Right atrium auricular region (tissue), 2 donors: ENCODE measurements at regions not wholly inside any gene's neighbourhood (a gene's known extent, or its start where the extent isn't known, plus 50 kb on each side); places are given as distances from the start of the nearest gene placed in this dataset.
"Not testable (repeated sequence)": the region's sequence is repeated elsewhere in the genome, so short reads cannot be mapped to it uniquely, and the experiment has no call there.

Source experiments
- DNase-seq: peaks from one replicate; pipeline ENCODE4 v3.0.0-alpha.2; 2019; ENCODE audit warnings: low spot score
- H3K27ac ChIP-seq, 2 donors: fragments of 200-600 bp; sonication (generic); 1 replicate in 1 of 2; 2 replicates in 1 of 2; pipeline ENCODE4 v1.5.1; 2016 to 2019
- H3K27me3 ChIP-seq, 2 donors: fragments of 200-600 bp; sonication (generic); one replicate each; pipeline versions ENCODE4 v1.5.1 to v1.6.0; 2017 to 2019
- H3K36me3 ChIP-seq: fragments of 200-600 bp; sonication (generic); one replicate; pipeline ENCODE4 v1.5.1; 2016
- H3K4me1 ChIP-seq, 2 donors: fragments of 200-600 bp; sonication (generic); one replicate each; pipeline versions ENCODE4 v1.5.1 to v1.6.0; 2017 to 2019
- H3K4me3 ChIP-seq, 2 donors: fragments of 200-600 bp; sonication (generic); 1 replicate in 1 of 2; 2 replicates in 1 of 2; pipeline ENCODE4 v1.5.1; 2017 to 2019; ENCODE audit warnings: mild to moderate bottlenecking in 1 of 2, moderate library complexity in 1 of 2
- H3K9me3 ChIP-seq, 2 donors: fragments of 200-600 bp; sonication (generic); one replicate each; pipeline ENCODE4 v1.5.1; 2019
- CTCF ChIP-seq, 2 donors: fragments of 200-600 bp; sonication (generic); IDR thresholded peaks; one replicate each; pipeline ENCODE4 v1.5.1; 2019; ENCODE audit warnings: antibody characterized with exemption in 2 of 2

GRCh38 chr5:152470167-152470566 is 65.1 kb upstream of the NMUR2 start:
- Histone ChIP-seq H3K27ac (no peak overlapping the region), H3K9me3 (no peaks in the 10 kb centered on the region), H3K27me3 (no peaks in the 10 kb centered on the region), H3K36me3 (no peaks in the 10 kb centered on the region), H3K4me3 (no peak overlapping the region), H3K4me1 (no peaks in the 10 kb centered on the region)
- no peak for TF ChIP-seq CTCF (IDR thresholded peaks at IDR 0.05)
- no peak for DNase-seq

GRCh38 chr5:152472083-152472482 is 67.0 kb upstream of the NMUR2 start:
- no peaks in the 10 kb centered on the region for H3K9me3 ChIP-seq
- no peaks in the 10 kb centered on the region for H3K36me3 ChIP-seq
- H3K4me1 ChIP-seq, result no peaks in the 10 kb centered on the region
- no peak overlapping the region for H3K4me3 ChIP-seq
- no peak for TF ChIP-seq CTCF (IDR thresholded peaks at IDR 0.05)
- H3K27me3 ChIP-seq, result no peaks in the 10 kb centered on the region
- H3K27ac ChIP-seq, result no peak overlapping the region
- no peak for DNase-seq

GRCh38 chr5:152474961-152475360 is 69.9 kb upstream of the NMUR2 start:
- no peak for DNase-seq
- Histone ChIP-seq H3K4me3 (no peak overlapping the region), H3K9me3 (no peaks in the 10 kb centered on the region), H3K4me1 (no peaks in the 10 kb centered on the region), H3K27ac (no peak overlapping the region), H3K27me3 (no peaks in the 10 kb centered on the region), H3K36me3 (no peaks in the 10 kb centered on the region)
- no peak for TF ChIP-seq CTCF (IDR thresholded peaks at IDR 0.05)

GRCh38 chr5:152477536-152477935 is 72.5 kb upstream of the NMUR2 start:
- Histone ChIP-seq H3K9me3 (no peaks in the 10 kb centered on the region), H3K36me3 (no peaks in the 10 kb centered on the region), H3K4me1 (no peaks in the 10 kb centered on the region), H3K27ac (no peak overlapping the region), H3K27me3 (no peaks in the 10 kb centered on the region), H3K4me3 (no peak overlapping the region)
- TF ChIP-seq CTCF (IDR thresholded peaks at IDR 0.05), result no peak
- DNase-seq, result no peak

GRCh38 chr5:152479866-152480265 is 74.8 kb upstream of the NMUR2 start:
- H3K4me3 ChIP-seq, H3K4me1 ChIP-seq, H3K27me3 ChIP-seq, H3K27ac ChIP-seq, H3K36me3 ChIP-seq, H3K9me3 ChIP-seq, DNase-seq: not testable (repeated sequence)

- not testable (repeated sequence) for H3K27me3 ChIP-seq, DNase-seq, H3K27ac ChIP-seq, H3K4me1 ChIP-seq, H3K9me3 ChIP-seq, H3K36me3 ChIP-seq, H3K4me3 ChIP-seq
These were observed 75.6 kb upstream of the NMUR2 start for GRCh38 chr5:152480677-152481076.

- no peak for DNase-seq
- no peak for TF ChIP-seq CTCF (IDR thresholded peaks at IDR 0.05)
- H3K9me3 ChIP-seq, result no peaks in the 10 kb centered on the region
- no peaks in the 10 kb centered on the region for H3K27me3 ChIP-seq
- H3K27ac ChIP-seq, result no peak overlapping the region
- H3K36me3 ChIP-seq, result no peaks in the 10 kb centered on the region
- no peak overlapping the region for H3K4me3 ChIP-seq
- H3K4me1 ChIP-seq, result no peaks in the 10 kb centered on the region
These were observed 82.1 kb upstream of the NMUR2 start for GRCh38 chr5:152487130-152487529.
